ENCODE measurements at regions not wholly inside any gene's neighbourhood (a gene's known extent, or its start where the extent isn't known, plus 50 kb on each side); places are given as distances from the start of the nearest gene placed in this dataset.
"Not testable (repeated sequence)": the region's sequence is repeated elsewhere in the genome, so short reads cannot be mapped to it uniquely, and the experiment has no call there.

- not testable (repeated sequence) for FAIRE-seq
Measured at GRCh38 chr7:91405873-91406272, 141.6 kb downstream of the FZD1 start.

DNA sequence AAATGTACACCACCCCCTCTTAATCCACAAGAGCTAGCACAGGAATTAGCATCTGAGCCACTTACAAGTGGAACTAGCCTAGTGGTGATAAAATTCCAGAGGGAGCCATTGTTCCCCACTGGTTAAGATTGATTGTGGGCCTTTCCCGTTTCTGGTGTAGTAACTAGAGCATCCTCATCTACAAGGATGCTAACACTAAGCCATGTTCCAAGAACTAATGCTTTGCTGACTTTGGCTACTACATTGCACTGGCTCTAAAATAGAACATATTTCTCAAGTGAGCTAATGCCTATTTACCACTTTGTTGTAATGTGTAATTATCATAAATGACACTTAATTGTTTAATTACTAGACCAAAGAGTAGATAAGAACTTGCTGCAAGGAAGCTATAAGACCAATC, 143.7 kb downstream of the FZD1 start:
- FAIRE-seq: no peak

DNA sequence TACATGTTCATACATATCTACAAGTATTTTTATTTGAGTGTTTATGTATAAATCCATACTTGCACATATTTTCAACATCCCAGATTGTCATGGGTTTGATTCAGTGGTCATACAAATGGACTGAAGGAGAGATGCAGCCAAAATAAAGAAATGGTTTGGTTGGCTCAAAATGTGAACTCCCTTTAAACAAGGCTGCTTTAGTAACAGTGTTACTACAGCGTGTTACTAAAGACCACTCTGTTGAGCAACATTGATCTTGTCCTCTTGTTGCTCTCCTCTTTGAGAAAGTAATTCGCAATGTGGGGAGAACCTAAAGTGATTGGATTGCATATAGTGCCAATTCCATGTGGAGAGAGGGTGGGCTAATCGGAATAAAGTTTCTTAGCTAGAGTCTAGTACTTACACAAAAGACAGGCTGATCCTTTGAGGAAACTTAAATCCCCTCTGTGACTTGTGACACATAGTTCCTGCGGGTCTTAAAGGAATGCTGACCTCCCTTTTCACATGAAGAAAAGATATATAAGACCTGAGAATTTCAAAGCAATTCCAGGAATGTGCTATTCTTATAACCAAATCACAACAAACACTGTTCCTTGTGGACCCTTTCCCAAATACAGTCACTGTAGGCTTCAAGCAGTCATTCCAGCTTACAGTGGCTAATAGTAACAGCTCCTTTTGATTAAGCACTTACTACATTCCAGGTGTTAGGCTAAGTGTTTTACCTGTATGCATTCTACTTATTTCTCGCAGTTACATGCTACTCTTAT, 144.3 kb downstream of the FZD1 start:
- no peak for FAIRE-seq

DNA sequence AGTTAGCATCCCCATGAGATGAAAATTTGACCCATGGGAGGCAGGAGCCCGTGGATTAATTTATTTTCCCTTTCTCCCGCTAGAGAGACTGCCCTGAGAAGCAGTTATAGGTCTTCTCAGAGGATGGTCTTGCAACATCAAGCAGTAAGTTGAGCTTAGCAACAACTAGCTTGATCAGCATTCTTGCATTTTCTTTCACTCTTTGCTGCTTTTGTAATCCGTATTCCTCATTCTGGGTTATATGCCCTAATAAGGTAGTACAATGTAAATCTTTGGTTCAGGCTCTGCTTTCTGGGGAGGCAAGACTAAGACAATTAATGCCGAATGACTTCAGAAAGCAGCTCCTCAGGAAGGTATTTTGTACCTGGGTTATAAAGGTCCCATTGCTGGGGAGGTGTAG, 146.8 kb downstream of the FZD1 start:
- no peak for FAIRE-seq

- no peak for FAIRE-seq
Measured at GRCh38 chr7:91412298-91412697, 148.1 kb downstream of the FZD1 start.

- FAIRE-seq: no peak
Measured at GRCh38 chr7:91414734-91415133, 150.5 kb downstream of the FZD1 start.

DNA sequence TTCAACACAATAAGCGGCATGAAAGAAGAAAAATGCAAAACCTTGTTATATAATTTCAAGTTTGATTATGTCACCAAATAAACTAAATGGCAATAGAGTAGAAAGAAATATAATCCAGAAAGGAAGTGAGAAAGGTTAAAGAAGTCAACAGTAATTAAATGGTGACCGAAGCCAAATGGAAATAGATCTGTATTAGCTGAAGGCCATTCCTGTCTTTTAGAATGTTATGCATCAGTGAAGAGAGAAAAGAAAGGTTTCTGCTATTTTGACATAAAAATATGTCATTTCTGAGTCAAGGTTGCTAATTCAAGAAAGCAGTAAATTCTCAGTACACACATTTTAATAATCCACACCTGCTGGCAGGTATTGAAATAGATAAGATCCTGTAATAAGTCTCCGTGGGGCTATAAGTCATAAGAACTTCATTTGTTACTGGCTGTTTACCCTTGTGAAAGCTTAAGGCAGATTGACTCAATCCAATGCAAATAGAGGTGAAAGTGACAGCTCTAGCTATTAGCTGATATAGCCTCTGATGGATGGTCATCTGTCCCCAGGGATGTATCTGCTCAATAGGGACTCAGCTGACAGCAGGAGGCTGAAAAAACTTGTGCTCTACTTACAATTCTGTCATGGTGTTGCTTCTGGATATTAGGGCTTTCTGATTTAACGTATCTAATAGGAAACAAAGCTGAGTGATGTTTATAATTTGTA, 152.1 kb downstream of the FZD1 start:
- no peak for FAIRE-seq

GRCh38 chr7:91420606-91421005, 156.4 kb downstream of the FZD1 start:
- no peak for FAIRE-seq

DNA sequence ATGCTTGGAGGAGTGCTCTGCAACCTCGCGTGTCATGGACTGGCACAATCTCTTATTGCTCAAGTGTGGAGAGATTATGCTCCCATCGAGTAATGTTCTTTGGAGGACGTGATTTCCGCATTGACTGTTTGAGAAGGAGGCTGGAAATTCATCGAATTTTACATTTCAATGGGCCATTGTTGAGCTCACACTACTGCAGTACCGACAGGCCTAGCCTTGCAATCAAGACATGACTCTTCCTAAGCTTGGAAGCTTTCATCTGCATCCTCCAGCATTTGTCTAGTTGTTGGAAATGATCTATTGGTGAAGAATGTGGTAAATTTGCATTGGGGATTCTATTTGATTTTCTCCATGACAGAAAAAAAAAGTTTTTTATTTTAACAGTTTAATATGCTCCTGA, 156.8 kb downstream of the FZD1 start:
- no peak for FAIRE-seq

DNA sequence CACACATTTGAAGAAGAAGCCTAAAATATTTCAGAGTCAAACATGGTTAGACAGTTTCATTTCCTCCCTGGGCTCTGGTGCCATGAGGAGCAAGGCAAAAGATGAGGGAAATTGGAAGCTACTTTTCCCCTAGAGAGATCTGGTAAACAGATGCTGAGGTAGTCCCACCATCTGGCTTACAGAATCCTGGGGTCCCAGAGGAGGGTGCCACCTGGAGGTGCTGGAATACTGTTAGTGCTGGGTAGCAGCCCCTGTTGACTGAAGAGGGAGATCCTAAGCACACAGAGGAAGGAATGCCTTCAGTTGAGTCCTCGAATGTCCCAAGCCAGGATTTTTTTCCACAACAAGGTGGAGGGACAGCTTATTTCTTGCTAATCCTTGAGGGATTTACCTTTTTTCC, 160.1 kb downstream of the FZD1 start:
- no peak for FAIRE-seq

DNA sequence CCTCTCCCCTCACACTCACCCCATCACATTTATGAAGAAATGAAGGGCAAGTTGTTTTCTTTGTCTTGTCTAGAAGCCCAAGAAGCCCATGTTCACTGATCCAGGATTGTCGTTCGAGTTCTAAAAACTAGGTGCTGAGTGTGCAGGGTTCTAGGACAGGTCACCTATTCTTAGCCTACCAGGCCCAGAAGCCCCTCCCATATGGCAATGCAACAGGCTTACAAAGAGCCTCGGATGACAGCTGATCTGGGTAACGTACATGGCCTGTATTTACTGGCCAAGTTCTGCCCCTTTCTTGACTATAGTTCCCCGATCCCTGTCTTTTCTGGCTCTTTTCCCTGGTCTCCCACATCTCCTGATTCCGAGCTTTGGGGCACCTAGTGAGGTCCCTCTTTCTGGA, 160.9 kb downstream of the FZD1 start:
- FAIRE-seq: no peak

DNA sequence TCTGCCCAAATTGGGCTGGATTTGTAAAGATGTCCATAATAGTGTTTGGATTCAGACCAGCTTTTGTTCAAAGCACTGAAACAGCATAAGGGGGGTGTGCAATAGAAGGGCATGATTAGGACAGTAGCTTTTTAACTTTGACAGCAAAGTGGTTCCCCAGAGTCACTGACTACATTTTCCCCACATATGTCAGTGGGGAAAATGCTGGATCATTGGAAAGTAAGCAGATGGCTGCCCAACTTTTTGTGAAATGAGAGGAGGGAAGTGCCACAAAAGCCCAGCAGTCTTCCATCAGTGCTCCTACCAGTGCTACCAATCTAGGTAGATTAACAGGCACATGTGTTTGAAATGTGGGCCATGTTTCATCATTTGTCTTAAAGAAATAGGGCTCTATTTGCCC, 162.8 kb downstream of the FZD1 start:
- FAIRE-seq: no peak

DNA sequence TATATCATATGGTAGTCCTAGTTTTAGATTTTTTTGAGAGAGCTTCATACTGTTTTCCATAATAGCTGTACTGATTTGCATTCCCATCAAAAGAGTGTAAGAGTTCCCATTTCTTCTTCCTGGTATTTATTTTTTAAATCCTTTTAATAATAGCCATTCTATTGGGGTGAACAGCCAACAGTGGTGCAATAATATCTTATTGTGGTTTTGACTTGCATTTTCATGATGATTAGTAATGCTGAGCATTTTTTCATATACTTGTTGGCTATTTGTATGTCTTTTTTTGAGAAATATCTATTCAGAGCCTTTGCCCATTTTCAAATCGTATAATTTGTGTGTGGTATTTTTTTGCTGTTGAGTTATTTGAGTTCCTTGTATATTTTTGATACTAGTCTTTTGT, 167.4 kb downstream of the FZD1 start:
- FAIRE-seq: no peak

- no peak for FAIRE-seq
Measured at GRCh38 chr7:91434836-91435235, 170.6 kb downstream of the FZD1 start.

- no peak for FAIRE-seq
Measured at GRCh38 chr7:91435381-91436059, 171.3 kb downstream of the FZD1 start.

- FAIRE-seq: no peak
Measured at GRCh38 chr7:91436655-91437054, 172.4 kb downstream of the FZD1 start.

- not testable (repeated sequence) for FAIRE-seq
Measured at GRCh38 chr7:91440198-91440597, 176.0 kb downstream of the FZD1 start.

DNA sequence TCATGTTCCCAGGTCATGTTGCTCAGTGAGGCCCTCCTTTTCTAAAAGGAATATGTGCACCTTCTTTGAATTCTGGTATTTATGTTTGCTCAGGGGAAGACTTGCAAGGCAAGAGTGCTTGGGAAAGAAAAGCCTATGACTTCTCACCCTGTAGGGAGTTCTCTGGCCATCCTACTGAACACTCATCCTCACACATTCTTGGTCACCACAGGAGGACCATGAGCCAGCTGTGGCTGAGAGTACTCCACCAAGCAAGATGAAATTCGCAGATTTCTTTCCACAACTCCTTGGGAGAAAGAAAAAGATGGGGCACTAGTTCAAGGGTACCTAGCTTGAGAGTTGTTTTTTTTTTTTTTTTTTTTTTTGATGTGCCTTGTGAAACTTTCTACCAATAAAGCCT, 179.6 kb downstream of the FZD1 start:
- FAIRE-seq: no peak

- no peak for FAIRE-seq
Measured at GRCh38 chr7:91446819-91447218, 182.6 kb downstream of the FZD1 start.

DNA sequence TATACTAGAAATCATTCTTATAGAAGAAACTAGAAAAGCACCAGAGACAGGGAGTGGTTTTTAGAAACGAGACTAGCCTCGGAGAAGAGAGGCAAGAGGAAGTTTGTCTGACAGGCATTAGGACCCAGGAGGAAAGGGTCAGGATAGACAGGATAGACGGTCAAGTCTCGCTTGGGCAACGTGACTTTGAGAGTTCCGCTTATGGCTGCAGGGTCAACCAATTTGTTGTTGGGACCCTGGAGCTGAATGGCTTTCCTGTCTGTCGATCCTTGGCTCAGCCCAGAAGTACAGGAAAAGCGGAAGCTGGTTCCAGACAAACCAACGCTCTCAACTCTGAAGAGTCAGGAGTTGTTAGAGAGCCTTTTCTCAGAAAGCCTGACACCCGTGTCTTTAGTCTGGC, 191.2 kb downstream of the FZD1 start:
- no peak for FAIRE-seq

- no peak for FAIRE-seq
Measured at GRCh38 chr7:91457208-91457607, 193.0 kb downstream of the FZD1 start.

DNA sequence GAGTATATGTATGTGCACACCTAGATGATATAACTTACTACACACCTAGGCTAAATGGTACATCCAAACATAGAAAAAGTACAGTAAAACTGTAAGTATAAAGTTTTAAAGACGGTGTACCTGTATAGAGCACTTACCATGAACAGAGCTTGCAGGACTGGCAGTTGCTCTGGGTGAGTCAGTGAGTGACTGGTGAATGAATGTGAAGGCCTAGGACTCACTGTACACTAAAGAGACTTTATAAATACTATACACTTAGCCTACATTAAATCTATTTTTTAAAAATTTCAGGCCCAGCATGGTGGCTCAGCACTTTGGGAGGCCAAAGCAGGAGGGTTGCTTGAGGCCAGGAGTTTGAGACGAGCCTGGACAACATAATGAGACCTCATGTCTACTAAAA, 195.3 kb downstream of the FZD1 start:
- no peak for FAIRE-seq

DNA sequence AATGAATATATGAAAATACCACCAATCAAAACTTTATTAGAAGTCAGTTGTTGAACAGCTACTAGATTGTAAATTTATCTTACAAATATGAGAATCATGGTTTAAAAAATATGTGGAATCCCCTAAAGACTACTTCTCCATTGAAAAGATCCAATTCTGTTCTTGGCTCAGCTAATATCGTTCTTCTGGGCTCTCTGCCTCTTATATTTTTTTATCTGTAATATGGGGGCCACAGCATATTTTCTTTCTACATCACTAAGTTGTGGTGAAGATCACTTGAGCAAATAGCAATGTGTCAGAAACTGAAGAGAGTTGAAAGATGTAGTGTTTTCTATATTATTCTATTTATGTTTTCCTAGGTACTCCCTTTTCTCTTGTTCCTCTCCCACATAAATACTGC, 198.1 kb downstream of the FZD1 start:
- no peak for FAIRE-seq

GRCh38 chr7:91463330-91463729, 199.1 kb downstream of the FZD1 start:
- no peak for FAIRE-seq
